ENCODE measurements at regions not wholly inside any gene's neighbourhood (a gene's known extent, or its start where the extent isn't known, plus 50 kb on each side); places are given as distances from the start of the nearest gene placed in this dataset.
"Not testable (repeated sequence)": the region's sequence is repeated elsewhere in the genome, so short reads cannot be mapped to it uniquely, and the experiment has no call there.

GRCh38 chr6:15184441-15184861, 61.4 kb upstream of the JARID2 start:
- DNase-seq (ENCODE audit: low read depth in 2 of 2, low spot score in 1 of 2), result no peak

- not testable (repeated sequence) for DNase-seq (ENCODE audit: low read depth in 2 of 2, low spot score in 1 of 2)
Observed at GRCh38 chr6:15185111-15185510, 60.8 kb upstream of the JARID2 start.

GRCh38 chr6:15193451-15193850, 52.4 kb upstream of the JARID2 start:
- not testable (repeated sequence) for DNase-seq (ENCODE audit: low read depth in 2 of 2, low spot score in 1 of 2)

DNA sequence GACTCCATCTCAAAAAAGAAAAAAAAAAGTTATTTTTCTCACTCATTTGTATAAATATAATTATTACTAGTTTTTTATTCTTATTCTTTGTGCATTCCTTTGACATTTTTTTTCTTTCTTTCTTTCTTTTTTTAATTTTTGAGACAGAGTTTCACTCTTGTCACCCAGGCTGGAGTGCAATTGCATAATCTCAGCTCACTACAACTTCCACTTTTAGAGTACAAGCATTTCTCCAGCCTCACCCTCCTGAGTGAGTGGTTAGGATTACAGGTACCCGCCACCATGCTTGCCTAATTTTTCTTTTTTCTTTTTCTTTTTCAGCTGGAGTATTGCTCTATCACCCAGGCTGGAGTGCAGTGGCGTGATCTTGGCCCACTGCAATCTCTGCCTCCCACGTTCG, 51.4 kb upstream of the JARID2 start:
- DNase-seq (ENCODE audit: low read depth in 2 of 2, low spot score in 1 of 2), result no peak

Measured in stimulated activated CD8-positive, alpha-beta memory T cell treated with anti-CD3 and anti-CD28 coated beads, Interleukin-4, amount 100 ng/mL, for 4 hours (primary cell).